Parathyroid adenoma (tissue), 2 donors: ENCODE measurements at regions not wholly inside any gene's neighbourhood (a gene's known extent, or its start where the extent isn't known, plus 50 kb on each side); places are given as distances from the start of the nearest gene placed in this dataset.

Source experiments
- H2AFZ ChIP-seq: fragments of 300-600 bp; sonication (generic); one replicate; pipeline ENCODE4 v1.7.0; 2017; ENCODE audit warnings: antibody characterized with exemption, mild to moderate bottlenecking
- H3K27ac ChIP-seq: fragments of 300-600 bp; sonication (generic); one replicate; pipeline ENCODE4 v1.7.0; 2017
- H3K27me3 ChIP-seq: fragments of 300-600 bp; sonication (generic); one replicate; pipeline ENCODE4 v1.7.0; 2017; ENCODE audit warnings: low read length; ENCODE audit not compliant: control insufficient read depth, insufficient read depth
- H3K36me3 ChIP-seq: fragments of 300-600 bp; sonication (generic); one replicate; pipeline ENCODE4 v1.7.0; 2017; ENCODE audit warnings: low read length; ENCODE audit not compliant: control insufficient read depth, insufficient read depth
- H3K4me1 ChIP-seq: fragments of 300-600 bp; sonication (generic); one replicate; pipeline ENCODE4 v1.7.0; 2017; ENCODE audit warnings: control low read depth
- H3K4me2 ChIP-seq: fragments of 300-600 bp; sonication (generic); one replicate; pipeline ENCODE4 v1.7.0; 2017; ENCODE audit warnings: low read length
- H3K4me3 ChIP-seq: fragments of 300-600 bp; sonication (generic); one replicate; pipeline ENCODE4 v1.7.0; 2017; ENCODE audit warnings: low read depth, low read length
- H3K79me2 ChIP-seq: fragments of 300-600 bp; sonication (generic); one replicate; pipeline ENCODE4 v1.7.0; 2017; ENCODE audit warnings: control low read depth
- H3K9ac ChIP-seq: fragments of 300-600 bp; sonication (generic); one replicate; pipeline ENCODE4 v1.7.0; 2017; ENCODE audit warnings: mild to moderate bottlenecking
- H3K9me3 ChIP-seq: fragments of 300-600 bp; sonication (generic); one replicate; pipeline ENCODE4 v1.7.0; 2017; ENCODE audit warnings: low read length; ENCODE audit not compliant: control insufficient read depth
- TF ChIP-seq, protein P1 (sequence below): fragments of 300-600 bp; sonication (generic); IDR thresholded peaks from one replicate; pipeline ENCODE4 v1.7.0; 2017; ENCODE audit warnings: antibody characterized with exemption, mild to moderate bottlenecking
- donor health status: primary hyperparathyroidism.

DNA sequence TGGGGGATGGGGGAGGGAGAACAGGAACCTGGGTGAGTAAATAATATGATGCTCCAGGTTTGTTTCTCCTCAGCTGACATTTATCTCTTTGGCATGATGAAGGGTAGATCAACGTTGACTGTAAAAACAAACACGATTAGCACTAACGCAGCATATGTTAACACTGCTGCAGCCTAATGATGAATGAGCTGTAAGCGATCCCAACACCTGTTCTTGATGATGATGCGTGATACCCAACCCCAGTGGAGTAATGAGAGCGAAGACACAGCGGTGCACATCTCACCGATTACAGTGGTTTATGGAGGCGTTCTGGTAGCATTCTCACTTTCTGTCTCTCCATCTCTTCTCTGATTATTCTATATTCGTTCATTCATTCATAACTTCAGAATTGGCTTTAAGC is 640.4 kb downstream of the USP25 start:
- no peaks in the 10 kb centered on the region for H3K4me1 ChIP-seq
- TF ChIP-seq, protein P1, sequence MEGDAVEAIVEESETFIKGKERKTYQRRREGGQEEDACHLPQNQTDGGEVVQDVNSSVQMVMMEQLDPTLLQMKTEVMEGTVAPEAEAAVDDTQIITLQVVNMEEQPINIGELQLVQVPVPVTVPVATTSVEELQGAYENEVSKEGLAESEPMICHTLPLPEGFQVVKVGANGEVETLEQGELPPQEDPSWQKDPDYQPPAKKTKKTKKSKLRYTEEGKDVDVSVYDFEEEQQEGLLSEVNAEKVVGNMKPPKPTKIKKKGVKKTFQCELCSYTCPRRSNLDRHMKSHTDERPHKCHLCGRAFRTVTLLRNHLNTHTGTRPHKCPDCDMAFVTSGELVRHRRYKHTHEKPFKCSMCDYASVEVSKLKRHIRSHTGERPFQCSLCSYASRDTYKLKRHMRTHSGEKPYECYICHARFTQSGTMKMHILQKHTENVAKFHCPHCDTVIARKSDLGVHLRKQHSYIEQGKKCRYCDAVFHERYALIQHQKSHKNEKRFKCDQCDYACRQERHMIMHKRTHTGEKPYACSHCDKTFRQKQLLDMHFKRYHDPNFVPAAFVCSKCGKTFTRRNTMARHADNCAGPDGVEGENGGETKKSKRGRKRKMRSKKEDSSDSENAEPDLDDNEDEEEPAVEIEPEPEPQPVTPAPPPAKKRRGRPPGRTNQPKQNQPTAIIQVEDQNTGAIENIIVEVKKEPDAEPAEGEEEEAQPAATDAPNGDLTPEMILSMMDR = no peak
- no peaks in the 10 kb centered on the region for H3K9me3 ChIP-seq
- no peaks in the 10 kb centered on the region for H3K27me3 ChIP-seq
- no peak overlapping the region for H3K4me3 ChIP-seq
- H2AFZ ChIP-seq = no peak overlapping the region
- H3K79me2 ChIP-seq = no peaks in the 10 kb centered on the region
- H3K4me2 ChIP-seq = no peak overlapping the region
- no peak overlapping the region for H3K27ac ChIP-seq
- H3K36me3 ChIP-seq = no peaks in the 10 kb centered on the region
- no peak overlapping the region for H3K9ac ChIP-seq

- H3K9ac ChIP-seq = no peak overlapping the region
- H3K36me3 ChIP-seq = no peaks in the 10 kb centered on the region
- H3K4me3 ChIP-seq = no peak overlapping the region
- H3K9me3 ChIP-seq = no peaks in the 10 kb centered on the region
- H3K27me3 ChIP-seq = no peaks in the 10 kb centered on the region
- H3K4me1 ChIP-seq = no peaks in the 10 kb centered on the region
- TF ChIP-seq, protein P1 = no peak
- H3K27ac ChIP-seq = no peak overlapping the region
- no peak overlapping the region for H3K4me2 ChIP-seq
- H2AFZ ChIP-seq = no peak overlapping the region
- no peaks in the 10 kb centered on the region for H3K79me2 ChIP-seq
These were observed 642.8 kb downstream of the USP25 start for GRCh38 chr21:16372586-16372985.

- no peak overlapping the region for H3K4me3 ChIP-seq
- H2AFZ ChIP-seq = no peak overlapping the region
- H3K36me3 ChIP-seq = no peaks in the 10 kb centered on the region
- TF ChIP-seq, protein P1 = no peak
- no peaks in the 10 kb centered on the region for H3K79me2 ChIP-seq
- no peaks in the 10 kb centered on the region for H3K4me1 ChIP-seq
- no peak overlapping the region for H3K4me2 ChIP-seq
- H3K27me3 ChIP-seq = no peaks in the 10 kb centered on the region
- H3K9ac ChIP-seq = no peak overlapping the region
- H3K9me3 ChIP-seq = no peaks in the 10 kb centered on the region
- no peak overlapping the region for H3K27ac ChIP-seq
These were observed 646.9 kb downstream of the USP25 start for GRCh38 chr21:16376673-16377072.

DNA sequence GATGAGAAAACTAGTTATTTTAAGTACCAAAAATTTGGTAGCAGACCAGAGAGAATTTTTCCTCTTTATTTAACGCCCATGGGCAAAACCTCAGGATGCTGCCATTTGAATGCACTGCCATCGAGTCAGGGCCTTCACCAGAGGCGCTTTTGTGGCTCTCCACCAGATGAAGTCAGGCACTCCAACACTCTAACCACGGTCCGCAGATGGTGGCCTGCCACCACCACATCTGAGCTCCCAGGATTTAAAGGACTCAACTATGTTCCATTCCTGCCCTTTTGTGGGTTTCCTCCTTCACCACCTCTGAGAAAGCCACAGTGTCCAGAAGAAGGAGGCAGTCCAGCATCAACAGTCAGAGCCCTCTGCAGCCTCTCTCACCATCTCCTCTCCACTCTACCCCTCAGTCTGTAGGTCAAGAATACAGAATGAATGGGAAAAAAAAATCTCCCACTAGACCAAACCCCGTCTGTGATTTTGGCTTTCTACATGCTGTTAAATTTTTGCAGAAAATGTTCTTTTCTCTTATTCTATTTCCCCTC is 647.4 kb downstream of the USP25 start:
- Histone ChIP-seq H3K9ac (no peak overlapping the region), H3K79me2 (no peaks in the 10 kb centered on the region), H3K4me2 (no peak overlapping the region), H3K27ac (no peak overlapping the region), H3K36me3 (no peaks in the 10 kb centered on the region), H3K4me3 (no peak overlapping the region), H2AFZ (no peak overlapping the region), H3K9me3 (no peaks in the 10 kb centered on the region), H3K27me3 (no peaks in the 10 kb centered on the region), H3K4me1 (no peaks in the 10 kb centered on the region)
- TF ChIP-seq, protein P1 = no peak

DNA sequence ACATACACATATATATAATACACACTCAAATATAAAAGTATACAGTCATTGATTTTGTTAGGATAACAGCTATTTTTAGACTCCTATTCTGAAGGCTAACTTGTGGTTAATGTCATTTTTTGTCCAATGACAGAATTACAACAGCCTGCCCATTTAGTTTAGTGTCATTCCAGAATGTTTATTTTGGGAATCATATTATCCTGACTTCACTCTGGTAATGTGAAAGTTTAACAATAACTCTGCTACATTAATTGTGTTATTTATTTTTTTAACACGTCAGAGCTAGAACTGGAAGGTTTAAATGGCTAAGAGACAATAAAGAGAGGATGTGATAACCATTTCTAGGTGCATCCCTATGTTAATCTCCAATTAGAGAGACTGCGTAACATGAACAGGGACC is 648.1 kb downstream of the USP25 start:
- TF ChIP-seq, protein P1 = no peak
- H3K4me3 ChIP-seq = no peak overlapping the region
- H3K36me3 ChIP-seq = no peaks in the 10 kb centered on the region
- H3K9me3 ChIP-seq = no peaks in the 10 kb centered on the region
- no peak overlapping the region for H2AFZ ChIP-seq
- H3K4me2 ChIP-seq = no peak overlapping the region
- H3K27me3 ChIP-seq = no peaks in the 10 kb centered on the region
- no peaks in the 10 kb centered on the region for H3K79me2 ChIP-seq
- no peak overlapping the region for H3K27ac ChIP-seq
- no peak overlapping the region for H3K9ac ChIP-seq
- H3K4me1 ChIP-seq = no peaks in the 10 kb centered on the region
